ENCODE measurements at regions not wholly inside any gene's neighbourhood (a gene's known extent, or its start where the extent isn't known, plus 50 kb on each side); places are given as distances from the start of the nearest gene placed in this dataset.

DNA sequence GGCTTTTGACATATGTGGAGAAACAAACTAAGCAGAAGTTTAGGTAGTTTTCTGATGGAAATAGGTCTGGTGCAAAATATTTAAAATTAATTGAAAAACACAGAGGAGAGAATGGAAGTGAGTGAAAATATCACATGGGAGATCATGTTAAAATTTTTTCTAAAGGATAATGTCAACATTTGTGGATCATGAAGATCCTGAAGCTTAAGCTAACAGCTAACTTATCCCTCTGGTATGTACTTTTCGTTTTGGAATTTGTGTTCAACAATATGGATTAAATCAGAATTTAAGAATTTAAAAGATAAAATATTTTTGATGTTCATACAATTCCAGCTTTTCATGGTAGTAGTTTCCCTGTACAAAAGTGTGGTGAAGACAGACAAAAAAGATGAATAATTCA, 572.8 kb upstream of the FAM241A start:
- TF ChIP-seq POLR2AphosphoS5 (IDR thresholded peaks at IDR 0.05; ENCODE audit: low read depth, low read length), result no peak
- TF ChIP-seq, protein P1, sequence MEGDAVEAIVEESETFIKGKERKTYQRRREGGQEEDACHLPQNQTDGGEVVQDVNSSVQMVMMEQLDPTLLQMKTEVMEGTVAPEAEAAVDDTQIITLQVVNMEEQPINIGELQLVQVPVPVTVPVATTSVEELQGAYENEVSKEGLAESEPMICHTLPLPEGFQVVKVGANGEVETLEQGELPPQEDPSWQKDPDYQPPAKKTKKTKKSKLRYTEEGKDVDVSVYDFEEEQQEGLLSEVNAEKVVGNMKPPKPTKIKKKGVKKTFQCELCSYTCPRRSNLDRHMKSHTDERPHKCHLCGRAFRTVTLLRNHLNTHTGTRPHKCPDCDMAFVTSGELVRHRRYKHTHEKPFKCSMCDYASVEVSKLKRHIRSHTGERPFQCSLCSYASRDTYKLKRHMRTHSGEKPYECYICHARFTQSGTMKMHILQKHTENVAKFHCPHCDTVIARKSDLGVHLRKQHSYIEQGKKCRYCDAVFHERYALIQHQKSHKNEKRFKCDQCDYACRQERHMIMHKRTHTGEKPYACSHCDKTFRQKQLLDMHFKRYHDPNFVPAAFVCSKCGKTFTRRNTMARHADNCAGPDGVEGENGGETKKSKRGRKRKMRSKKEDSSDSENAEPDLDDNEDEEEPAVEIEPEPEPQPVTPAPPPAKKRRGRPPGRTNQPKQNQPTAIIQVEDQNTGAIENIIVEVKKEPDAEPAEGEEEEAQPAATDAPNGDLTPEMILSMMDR (IDR thresholded peaks at IDR 0.05), result no peak
- TF ChIP-seq, protein P2, sequence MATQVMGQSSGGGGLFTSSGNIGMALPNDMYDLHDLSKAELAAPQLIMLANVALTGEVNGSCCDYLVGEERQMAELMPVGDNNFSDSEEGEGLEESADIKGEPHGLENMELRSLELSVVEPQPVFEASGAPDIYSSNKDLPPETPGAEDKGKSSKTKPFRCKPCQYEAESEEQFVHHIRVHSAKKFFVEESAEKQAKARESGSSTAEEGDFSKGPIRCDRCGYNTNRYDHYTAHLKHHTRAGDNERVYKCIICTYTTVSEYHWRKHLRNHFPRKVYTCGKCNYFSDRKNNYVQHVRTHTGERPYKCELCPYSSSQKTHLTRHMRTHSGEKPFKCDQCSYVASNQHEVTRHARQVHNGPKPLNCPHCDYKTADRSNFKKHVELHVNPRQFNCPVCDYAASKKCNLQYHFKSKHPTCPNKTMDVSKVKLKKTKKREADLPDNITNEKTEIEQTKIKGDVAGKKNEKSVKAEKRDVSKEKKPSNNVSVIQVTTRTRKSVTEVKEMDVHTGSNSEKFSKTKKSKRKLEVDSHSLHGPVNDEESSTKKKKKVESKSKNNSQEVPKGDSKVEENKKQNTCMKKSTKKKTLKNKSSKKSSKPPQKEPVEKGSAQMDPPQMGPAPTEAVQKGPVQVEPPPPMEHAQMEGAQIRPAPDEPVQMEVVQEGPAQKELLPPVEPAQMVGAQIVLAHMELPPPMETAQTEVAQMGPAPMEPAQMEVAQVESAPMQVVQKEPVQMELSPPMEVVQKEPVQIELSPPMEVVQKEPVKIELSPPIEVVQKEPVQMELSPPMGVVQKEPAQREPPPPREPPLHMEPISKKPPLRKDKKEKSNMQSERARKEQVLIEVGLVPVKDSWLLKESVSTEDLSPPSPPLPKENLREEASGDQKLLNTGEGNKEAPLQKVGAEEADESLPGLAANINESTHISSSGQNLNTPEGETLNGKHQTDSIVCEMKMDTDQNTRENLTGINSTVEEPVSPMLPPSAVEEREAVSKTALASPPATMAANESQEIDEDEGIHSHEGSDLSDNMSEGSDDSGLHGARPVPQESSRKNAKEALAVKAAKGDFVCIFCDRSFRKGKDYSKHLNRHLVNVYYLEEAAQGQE (IDR thresholded peaks at IDR 0.05; ENCODE audit: insufficient read depth in 1 of 2, low read depth in 2 of 2, low read length in 1 of 2), result no peak
